Neural cell (in vitro differentiated cells): ENCODE measurements at regions not wholly inside any gene's neighbourhood (a gene's known extent, or its start where the extent isn't known, plus 50 kb on each side); places are given as distances from the start of the nearest gene placed in this dataset.

Source experiments
- H2AFZ ChIP-seq: fragments of 200-600, 300-800 bp; sonication (generic), shearing (Covaris generic); 2 replicates; pipeline ENCODE4 v1.6.0; 2014; ENCODE audit warnings: low read depth, mild to moderate bottlenecking, antibody characterized with exemption, low read length, moderate library complexity
- H3F3A ChIP-seq: fragments of 200-600 bp; shearing (Covaris generic); 2 replicates; pipeline ENCODE4 v1.6.1; 2016; ENCODE audit warnings: mild to moderate bottlenecking, moderate library complexity, mixed read lengths, antibody characterized with exemption, low read length; ENCODE audit not compliant: insufficient read depth, poor library complexity, severe bottlenecking
- H3K27ac ChIP-seq: fragments of 200-600, 300-800 bp; sonication (generic), shearing (Covaris generic); 2 replicates; pipeline ENCODE4 v1.5.1; 2014; ENCODE audit warnings: mild to moderate bottlenecking, low read length, moderate library complexity
- H3K27me3 ChIP-seq: fragments of 300-800, 200-600 bp; sonication (generic), shearing (Covaris generic); 2 replicates; pipeline ENCODE4 v1.6.0; 2014; ENCODE audit warnings: mild to moderate bottlenecking, low read depth, low read length, moderate library complexity; ENCODE audit not compliant: insufficient read depth
- H3K36me3 ChIP-seq: fragments of 300-800, 200-600 bp; sonication (generic), shearing (Covaris generic); 2 replicates; pipeline ENCODE4 v1.5.1; 2014; ENCODE audit warnings: mild to moderate bottlenecking, antibody characterized with exemption, low read length, moderate library complexity; ENCODE audit not compliant: insufficient read depth
- H3K4me2 ChIP-seq: fragments of 300-800, 200-600 bp; sonication (generic), shearing (Covaris generic); 2 replicates; pipeline ENCODE4 v1.6.0; 2014; ENCODE audit warnings: mild to moderate bottlenecking, low read length
- H3K4me3 ChIP-seq: fragments of 300-800, 200-600 bp; sonication (generic), shearing (Covaris generic); 2 replicates; pipeline ENCODE4 v1.5.1; 2014; ENCODE audit warnings: mild to moderate bottlenecking, low read length, moderate library complexity
- H3K79me2 ChIP-seq: fragments of 200-600 bp; shearing (Covaris generic); replicated peaks from 2 replicates; pipeline ENCODE4 v1.6.0; 2014; ENCODE audit warnings: mild to moderate bottlenecking, low read length, moderate library complexity; ENCODE audit not compliant: insufficient read depth
- H3K9ac ChIP-seq: fragments of 300-800, 200-600 bp; sonication (generic), shearing (Covaris generic); 2 replicates; pipeline ENCODE4 v1.6.1; 2016; ENCODE audit warnings: mild to moderate bottlenecking, low read length, mixed read lengths
- H3K9me2 ChIP-seq: fragments of 200-600 bp; shearing (Covaris generic); 2 replicates; pipeline ENCODE4 v1.6.1; 2016; ENCODE audit warnings: mild to moderate bottlenecking, low read length, mixed read lengths; ENCODE audit not compliant: insufficient read depth
- H3K9me3 ChIP-seq: fragments of 200-600, 300-800 bp; sonication (generic), shearing (Covaris generic); 2 replicates; pipeline ENCODE4 v1.6.1; 2016; ENCODE audit warnings: mild to moderate bottlenecking, mixed run types, low read length, moderate library complexity, mixed read lengths
- H4K20me1 ChIP-seq: fragments of 200-600 bp; shearing (Covaris generic); 2 replicates; pipeline ENCODE4 v1.6.1; 2016; ENCODE audit warnings: mild to moderate bottlenecking, mixed run types; ENCODE audit not compliant: insufficient read depth
- EP300 ChIP-seq: fragments of 450-650 bp; conservative IDR thresholded peaks from 2 replicates; pipeline ENCODE4 v1.6.1; 2014; ENCODE audit warnings: antibody characterized with exemption, mild to moderate bottlenecking, moderate library complexity; ENCODE audit not compliant: poor library complexity, severe bottlenecking
- EZH2 ChIP-seq: fragments of 200-600, 300-800 bp; shearing (Covaris generic), sonication (generic); IDR thresholded peaks from 2 replicates; pipeline ENCODE4 v1.6.1; 2014; ENCODE audit warnings: antibody characterized with exemption, low read length, borderline replicate concordance, mild to moderate bottlenecking; ENCODE audit not compliant: insufficient read depth, poor library complexity, severe bottlenecking
- MXI1 ChIP-seq: fragments of 450-650 bp; conservative IDR thresholded peaks from 2 replicates; pipeline ENCODE4 v1.6.1; 2014; ENCODE audit warnings: antibody characterized with exemption, mild to moderate bottlenecking; ENCODE audit not compliant: poor library complexity, severe bottlenecking
- POLR2AphosphoS5 ChIP-seq: IDR thresholded peaks from 2 replicates; pipeline ENCODE4 v1.6.1; 2012
- RAD21 ChIP-seq: fragments of 450-650 bp; conservative IDR thresholded peaks from 2 replicates; pipeline ENCODE4 v1.6.1; 2014; ENCODE audit warnings: antibody characterized with exemption, mild to moderate bottlenecking, moderate library complexity
- SMC3 ChIP-seq: fragments of 450-650 bp; conservative IDR thresholded peaks from 2 replicates; pipeline ENCODE4 v1.6.1; 2014; ENCODE audit warnings: antibody characterized with exemption, mild to moderate bottlenecking, moderate library complexity; ENCODE audit not compliant: poor library complexity
- TAF1 ChIP-seq: IDR thresholded peaks from 2 replicates; pipeline ENCODE4 v1.6.1; 2012; ENCODE audit warnings: low read depth
- TF ChIP-seq, protein P1 (sequence below): IDR thresholded peaks from 2 replicates; pipeline ENCODE4 v1.6.1; 2012; ENCODE audit warnings: borderline replicate concordance
- TF ChIP-seq, protein P2 (sequence below): fragments of 450-650 bp; IDR thresholded peaks from 2 replicates; pipeline ENCODE4 v1.5.1; 2014; ENCODE audit warnings: antibody characterized with exemption, mild to moderate bottlenecking, moderate library complexity; ENCODE audit not compliant: poor library complexity, severe bottlenecking

GRCh38 chr5:105907016-105907415 is 1763.7 kb downstream of the EFNA5 start:
- no peak overlapping the region for H2AFZ ChIP-seq
- H3K9me2 ChIP-seq, result no peaks in the 10 kb centered on the region
- H3K79me2 ChIP-seq, result no peaks in the 10 kb centered on the region
- H3K27ac ChIP-seq, result no peak overlapping the region
- no peak overlapping the region for H3K9ac ChIP-seq
- no peaks in the 10 kb centered on the region for H3K36me3 ChIP-seq
- H3K4me2 ChIP-seq, result no peak overlapping the region
- H3F3A ChIP-seq, result no peaks in the 10 kb centered on the region
- H3K27me3 ChIP-seq, result no peaks in the 10 kb centered on the region
- H3K9me3 ChIP-seq, result no peaks in the 10 kb centered on the region
- H3K4me3 ChIP-seq, result no peak overlapping the region
- H4K20me1 ChIP-seq, result no peaks in the 10 kb centered on the region
- no peak for TF ChIP-seq EP300

- TF ChIP-seq RAD21 (no peak), POLR2AphosphoS5 (no peak), EZH2 (no peak), TAF1 (no peak), SMC3 (no peak)
- Histone ChIP-seq H3K79me2 (no peaks in the 10 kb centered on the region), H4K20me1 (no peaks in the 10 kb centered on the region), H3K9ac (no peak overlapping the region), H3K27ac (no peak overlapping the region), H3K36me3 (no peaks in the 10 kb centered on the region), H3K9me3 (no peaks in the 10 kb centered on the region), H3K4me2 (no peak overlapping the region), H3F3A (no peaks in the 10 kb centered on the region), H3K27me3 (no peaks in the 10 kb centered on the region), H3K9me2 (no peaks in the 10 kb centered on the region), H2AFZ (no peak overlapping the region), H3K4me3 (no peak overlapping the region)
Observed at GRCh38 chr5:105905392-105905791, 1765.3 kb downstream of the EFNA5 start.

GRCh38 chr5:105903069-105903468 is 1767.7 kb downstream of the EFNA5 start:
- no peaks in the 10 kb centered on the region for H3K36me3 ChIP-seq
- H3K27ac ChIP-seq, result no peak overlapping the region
- H3K27me3 ChIP-seq, result no peaks in the 10 kb centered on the region
- no peak overlapping the region for H3K4me2 ChIP-seq
- H4K20me1 ChIP-seq, result no peaks in the 10 kb centered on the region
- TF ChIP-seq, protein P1, sequence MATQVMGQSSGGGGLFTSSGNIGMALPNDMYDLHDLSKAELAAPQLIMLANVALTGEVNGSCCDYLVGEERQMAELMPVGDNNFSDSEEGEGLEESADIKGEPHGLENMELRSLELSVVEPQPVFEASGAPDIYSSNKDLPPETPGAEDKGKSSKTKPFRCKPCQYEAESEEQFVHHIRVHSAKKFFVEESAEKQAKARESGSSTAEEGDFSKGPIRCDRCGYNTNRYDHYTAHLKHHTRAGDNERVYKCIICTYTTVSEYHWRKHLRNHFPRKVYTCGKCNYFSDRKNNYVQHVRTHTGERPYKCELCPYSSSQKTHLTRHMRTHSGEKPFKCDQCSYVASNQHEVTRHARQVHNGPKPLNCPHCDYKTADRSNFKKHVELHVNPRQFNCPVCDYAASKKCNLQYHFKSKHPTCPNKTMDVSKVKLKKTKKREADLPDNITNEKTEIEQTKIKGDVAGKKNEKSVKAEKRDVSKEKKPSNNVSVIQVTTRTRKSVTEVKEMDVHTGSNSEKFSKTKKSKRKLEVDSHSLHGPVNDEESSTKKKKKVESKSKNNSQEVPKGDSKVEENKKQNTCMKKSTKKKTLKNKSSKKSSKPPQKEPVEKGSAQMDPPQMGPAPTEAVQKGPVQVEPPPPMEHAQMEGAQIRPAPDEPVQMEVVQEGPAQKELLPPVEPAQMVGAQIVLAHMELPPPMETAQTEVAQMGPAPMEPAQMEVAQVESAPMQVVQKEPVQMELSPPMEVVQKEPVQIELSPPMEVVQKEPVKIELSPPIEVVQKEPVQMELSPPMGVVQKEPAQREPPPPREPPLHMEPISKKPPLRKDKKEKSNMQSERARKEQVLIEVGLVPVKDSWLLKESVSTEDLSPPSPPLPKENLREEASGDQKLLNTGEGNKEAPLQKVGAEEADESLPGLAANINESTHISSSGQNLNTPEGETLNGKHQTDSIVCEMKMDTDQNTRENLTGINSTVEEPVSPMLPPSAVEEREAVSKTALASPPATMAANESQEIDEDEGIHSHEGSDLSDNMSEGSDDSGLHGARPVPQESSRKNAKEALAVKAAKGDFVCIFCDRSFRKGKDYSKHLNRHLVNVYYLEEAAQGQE, result no peak
- TF ChIP-seq EZH2 (no peak), SMC3 (no peak), POLR2AphosphoS5 (no peak), EP300 (no peak), TAF1 (no peak), RAD21 (no peak), MXI1 (no peak)
- TF ChIP-seq, protein P2, sequence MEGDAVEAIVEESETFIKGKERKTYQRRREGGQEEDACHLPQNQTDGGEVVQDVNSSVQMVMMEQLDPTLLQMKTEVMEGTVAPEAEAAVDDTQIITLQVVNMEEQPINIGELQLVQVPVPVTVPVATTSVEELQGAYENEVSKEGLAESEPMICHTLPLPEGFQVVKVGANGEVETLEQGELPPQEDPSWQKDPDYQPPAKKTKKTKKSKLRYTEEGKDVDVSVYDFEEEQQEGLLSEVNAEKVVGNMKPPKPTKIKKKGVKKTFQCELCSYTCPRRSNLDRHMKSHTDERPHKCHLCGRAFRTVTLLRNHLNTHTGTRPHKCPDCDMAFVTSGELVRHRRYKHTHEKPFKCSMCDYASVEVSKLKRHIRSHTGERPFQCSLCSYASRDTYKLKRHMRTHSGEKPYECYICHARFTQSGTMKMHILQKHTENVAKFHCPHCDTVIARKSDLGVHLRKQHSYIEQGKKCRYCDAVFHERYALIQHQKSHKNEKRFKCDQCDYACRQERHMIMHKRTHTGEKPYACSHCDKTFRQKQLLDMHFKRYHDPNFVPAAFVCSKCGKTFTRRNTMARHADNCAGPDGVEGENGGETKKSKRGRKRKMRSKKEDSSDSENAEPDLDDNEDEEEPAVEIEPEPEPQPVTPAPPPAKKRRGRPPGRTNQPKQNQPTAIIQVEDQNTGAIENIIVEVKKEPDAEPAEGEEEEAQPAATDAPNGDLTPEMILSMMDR, result no peak
- no peaks in the 10 kb centered on the region for H3K9me3 ChIP-seq
- H3F3A ChIP-seq, result no peaks in the 10 kb centered on the region
- no peak overlapping the region for H3K9ac ChIP-seq
- no peaks in the 10 kb centered on the region for H3K79me2 ChIP-seq
- H3K9me2 ChIP-seq, result no peaks in the 10 kb centered on the region
- no peak overlapping the region for H2AFZ ChIP-seq
- no peak overlapping the region for H3K4me3 ChIP-seq
